ENCODE measurements at regions not wholly inside any gene's neighbourhood (a gene's known extent, or its start where the extent isn't known, plus 50 kb on each side); places are given as distances from the start of the nearest gene placed in this dataset.
"Not testable (repeated sequence)": the region's sequence is repeated elsewhere in the genome, so short reads cannot be mapped to it uniquely, and the experiment has no call there.

DNA sequence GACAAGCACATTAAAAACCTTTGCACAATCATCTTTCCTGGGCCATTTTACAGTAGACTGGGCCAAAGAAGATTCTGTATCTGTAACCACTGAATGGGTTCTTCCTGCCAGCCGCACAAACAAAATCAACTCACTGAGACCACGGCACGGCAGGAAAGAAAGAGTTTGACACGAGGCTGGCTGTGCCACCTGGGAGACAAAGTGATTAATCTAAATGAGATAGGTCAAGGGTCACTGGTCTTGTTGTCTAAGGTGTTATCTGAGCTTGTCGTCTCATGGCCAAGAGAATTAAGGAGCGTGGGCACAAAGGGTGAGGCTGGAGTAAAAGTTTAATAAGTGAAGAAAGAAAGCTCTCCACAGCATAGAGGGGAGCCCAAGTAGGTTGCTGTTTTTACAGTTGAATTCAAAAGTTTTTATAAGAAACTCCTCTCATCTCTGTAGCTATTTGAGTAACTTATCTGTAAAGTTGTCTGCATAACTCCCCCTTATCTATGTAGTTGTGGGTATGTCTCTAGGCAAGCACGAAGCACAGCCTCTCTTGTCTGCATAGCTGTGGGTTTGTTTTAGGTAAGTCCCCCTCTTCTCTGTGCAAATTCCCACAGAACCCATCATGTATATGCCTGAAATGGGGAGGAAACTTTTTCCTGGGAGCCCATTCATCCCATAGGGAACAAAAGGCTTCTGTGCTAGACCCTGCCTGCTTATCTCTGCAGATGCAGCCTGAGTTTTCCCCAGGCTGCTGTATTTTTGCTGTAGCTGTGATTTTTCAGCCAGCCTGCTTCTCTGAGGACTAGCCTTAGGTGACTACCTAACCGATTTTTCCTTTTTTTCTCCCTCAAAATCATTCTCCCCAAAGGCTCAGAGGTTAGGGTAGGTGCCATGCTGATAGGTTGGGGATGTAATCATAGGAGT is 1314.6 kb upstream of the TMEM132C start:
- no peak for DNase-seq (ENCODE audit: low read depth in 2 of 2)

DNA sequence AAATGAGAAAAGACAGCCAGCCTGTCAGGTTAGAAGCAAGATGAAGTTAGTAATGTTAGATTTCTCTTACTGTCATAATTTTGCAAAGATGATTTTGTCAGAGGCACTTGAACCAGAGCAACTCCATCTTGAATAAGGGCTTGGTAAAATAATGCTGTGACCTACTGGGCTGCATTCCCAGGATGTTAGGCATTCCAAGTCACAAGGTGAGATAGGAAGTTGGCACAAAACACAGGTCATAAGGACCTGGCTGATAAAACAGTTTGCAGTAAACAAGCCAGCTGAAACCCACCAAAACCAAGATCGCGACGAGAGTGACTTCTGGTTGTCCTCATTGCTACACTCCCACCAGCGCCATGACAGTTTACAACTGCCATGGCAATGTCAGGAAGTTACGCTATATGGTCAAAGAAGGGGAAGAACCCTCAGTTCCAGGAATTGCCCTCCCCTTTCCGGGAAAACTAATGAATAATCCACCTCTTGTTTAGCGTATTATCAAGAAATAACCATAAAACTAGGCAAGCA is 1313.5 kb upstream of the TMEM132C start:
- DNase-seq (ENCODE audit: low read depth in 2 of 2): no peak

DNA sequence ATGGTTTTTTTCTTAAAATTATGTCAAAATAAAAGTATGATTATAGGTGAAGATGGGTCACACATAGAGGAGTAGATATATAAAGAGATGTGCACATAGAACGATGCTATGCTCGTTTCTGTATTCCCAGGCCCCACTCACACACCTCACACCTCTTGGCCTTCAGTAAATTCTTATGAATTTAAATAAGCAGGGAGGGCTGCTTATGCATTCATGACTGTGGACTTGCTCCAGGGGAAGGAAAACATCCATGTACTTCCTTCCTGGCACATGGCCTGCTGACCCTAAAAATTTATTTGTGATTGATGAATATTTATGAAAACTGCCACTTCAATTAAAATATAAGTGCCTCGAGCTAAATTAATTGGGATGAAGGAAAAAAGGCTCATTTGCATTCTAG is 1306.7 kb upstream of the TMEM132C start:
- DNase-seq (ENCODE audit: low read depth in 2 of 2): no peak

GRCh38 chr12:126960709-126961108 is 1306.3 kb upstream of the TMEM132C start:
- no peak for DNase-seq (ENCODE audit: low read depth in 2 of 2)

DNA sequence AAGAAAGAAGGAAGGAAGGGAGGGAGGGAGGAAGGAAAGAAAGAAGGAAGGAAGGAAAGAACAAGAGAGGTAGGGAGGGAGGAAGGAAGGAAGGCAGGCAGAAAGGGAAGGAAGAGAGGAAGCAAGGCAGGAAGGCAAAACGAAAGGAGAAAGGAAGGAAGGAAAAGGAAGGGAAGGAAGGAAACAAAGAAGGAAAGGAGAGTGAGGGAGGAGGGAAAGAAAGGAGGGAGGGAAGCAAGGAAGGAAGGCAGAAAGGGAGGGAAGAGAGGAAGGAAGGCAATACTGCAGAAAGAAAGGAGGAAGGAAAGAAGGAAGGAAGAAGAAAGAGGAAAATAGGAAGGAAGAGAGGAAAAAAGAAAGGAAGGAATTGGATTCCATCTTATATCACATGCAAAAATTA is 1303.1 kb upstream of the TMEM132C start:
- no peak for DNase-seq (ENCODE audit: low read depth in 2 of 2)

GRCh38 chr12:126966498-126966897 is 1300.5 kb upstream of the TMEM132C start:
- no peak for DNase-seq (ENCODE audit: low read depth in 2 of 2)

DNA sequence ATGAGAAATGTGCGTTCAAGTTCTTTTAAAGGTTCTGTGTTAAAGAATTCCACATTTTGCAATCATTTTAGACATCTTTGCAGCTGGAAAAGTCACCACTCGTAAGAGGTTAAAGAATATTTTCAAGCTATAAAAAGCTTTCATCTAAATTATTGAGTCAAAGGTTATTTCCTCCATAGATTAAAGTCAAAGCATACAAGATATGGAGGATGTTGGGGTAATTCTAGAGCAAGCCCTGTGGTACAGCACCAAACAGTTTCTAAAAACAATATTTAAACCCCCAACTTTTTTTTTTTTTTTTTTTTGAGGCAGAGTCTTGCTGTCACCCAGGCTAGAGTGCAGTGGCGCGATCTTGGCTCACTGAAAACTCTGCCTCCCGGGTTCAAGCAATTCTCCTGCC is 1299.8 kb upstream of the TMEM132C start:
- DNase-seq (ENCODE audit: low read depth in 2 of 2): no peak

DNA sequence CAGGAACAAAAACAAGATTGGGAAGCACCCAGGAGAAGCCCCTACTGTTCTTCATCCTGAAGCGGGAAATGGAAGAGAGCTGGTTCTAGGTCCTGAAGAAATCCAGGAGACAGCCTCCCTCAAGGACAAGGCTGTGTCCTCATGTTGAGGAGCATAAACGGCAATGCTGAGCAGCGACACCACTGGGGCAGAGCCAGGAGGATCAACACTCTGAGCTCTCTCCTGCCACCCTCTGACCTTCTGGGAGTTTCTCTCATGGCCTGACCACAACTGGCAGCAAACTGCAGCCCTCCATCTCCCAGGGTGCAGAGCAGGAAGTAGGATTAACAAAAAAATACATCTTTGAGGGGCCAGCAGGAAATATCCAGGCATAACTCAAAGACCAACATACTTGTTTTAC is 1292.2 kb upstream of the TMEM132C start:
- DNase-seq (ENCODE audit: low read depth in 2 of 2): no peak

DNA sequence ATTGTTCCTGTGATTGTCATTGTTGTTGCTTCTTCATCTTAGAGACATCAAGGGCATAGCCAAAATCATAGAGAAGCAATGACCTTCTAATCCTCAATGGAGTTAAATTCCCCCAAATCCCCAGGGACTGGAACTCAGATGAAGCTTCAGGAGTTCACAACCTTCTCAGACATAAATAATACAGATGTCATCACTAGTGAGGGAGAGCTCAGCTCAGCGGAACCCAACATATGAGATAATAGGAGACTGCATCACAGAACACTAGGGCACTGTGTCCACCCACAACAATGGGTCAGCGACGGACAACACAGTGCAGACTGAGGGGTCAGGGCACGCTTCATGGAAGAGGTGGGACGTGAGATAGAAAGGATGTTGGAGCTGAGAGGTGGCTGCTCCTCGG is 1290.4 kb upstream of the TMEM132C start:
- no peak for DNase-seq (ENCODE audit: low read depth in 2 of 2)

- DNase-seq (ENCODE audit: low read depth in 2 of 2): not testable (repeated sequence)
Observed at GRCh38 chr12:126979564-126979963, 1287.4 kb upstream of the TMEM132C start.

- DNase-seq (ENCODE audit: low read depth in 2 of 2): no peak
Observed at GRCh38 chr12:126982707-126983106, 1284.3 kb upstream of the TMEM132C start.

DNA sequence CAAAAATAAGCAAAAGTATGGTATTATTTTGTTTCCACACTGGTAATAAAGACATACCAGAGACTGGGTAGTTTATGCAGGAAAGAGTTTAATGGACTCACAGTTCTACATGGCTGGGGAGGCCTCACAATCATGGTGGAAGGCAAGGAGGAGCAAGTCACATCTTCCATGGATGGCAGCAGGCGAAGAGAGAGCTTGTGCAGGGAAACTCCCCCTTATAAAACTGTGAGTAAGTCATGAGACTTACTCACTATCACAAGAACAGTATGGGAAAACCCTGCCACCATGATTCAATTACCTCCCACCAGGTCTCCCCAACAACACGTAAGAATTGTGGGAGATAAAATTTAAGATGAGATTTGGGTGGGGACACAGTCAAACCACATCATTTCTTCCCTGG is 1283.2 kb upstream of the TMEM132C start:
- DNase-seq (ENCODE audit: low read depth in 2 of 2): not testable (repeated sequence)

GRCh38 chr12:126985663-126986062 is 1281.3 kb upstream of the TMEM132C start:
- DNase-seq (ENCODE audit: low read depth in 2 of 2): not testable (repeated sequence)

- DNase-seq (ENCODE audit: low read depth in 2 of 2): no peak
Observed at GRCh38 chr12:126989532-126989931, 1277.4 kb upstream of the TMEM132C start.

GRCh38 chr12:126993898-126994297 is 1273.1 kb upstream of the TMEM132C start:
- no peak for DNase-seq (ENCODE audit: low read depth in 2 of 2)

DNA sequence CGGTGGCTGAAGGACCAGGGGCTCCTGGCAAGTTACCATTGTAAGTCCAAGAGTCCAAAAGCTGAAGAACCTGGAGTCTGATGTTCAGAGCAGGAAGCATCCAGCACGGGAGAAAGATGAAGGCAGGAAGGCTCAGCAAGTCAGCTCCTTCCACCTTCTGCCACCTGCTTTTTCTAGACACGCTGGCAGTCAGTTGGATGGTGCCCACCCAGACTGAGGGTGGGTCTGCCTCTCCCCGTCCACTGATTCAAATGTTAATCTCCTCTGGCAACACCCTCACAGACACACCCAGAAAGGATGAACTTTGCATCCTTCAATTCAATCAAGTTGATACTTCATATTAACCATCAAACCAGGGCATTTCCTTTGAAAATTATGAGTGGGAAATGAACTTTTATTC is 1272.4 kb upstream of the TMEM132C start:
- DNase-seq (ENCODE audit: low read depth in 2 of 2): no peak

- no peak for DNase-seq (ENCODE audit: low read depth in 2 of 2)
Observed at GRCh38 chr12:126998031-126998430, 1268.9 kb upstream of the TMEM132C start.

DNA sequence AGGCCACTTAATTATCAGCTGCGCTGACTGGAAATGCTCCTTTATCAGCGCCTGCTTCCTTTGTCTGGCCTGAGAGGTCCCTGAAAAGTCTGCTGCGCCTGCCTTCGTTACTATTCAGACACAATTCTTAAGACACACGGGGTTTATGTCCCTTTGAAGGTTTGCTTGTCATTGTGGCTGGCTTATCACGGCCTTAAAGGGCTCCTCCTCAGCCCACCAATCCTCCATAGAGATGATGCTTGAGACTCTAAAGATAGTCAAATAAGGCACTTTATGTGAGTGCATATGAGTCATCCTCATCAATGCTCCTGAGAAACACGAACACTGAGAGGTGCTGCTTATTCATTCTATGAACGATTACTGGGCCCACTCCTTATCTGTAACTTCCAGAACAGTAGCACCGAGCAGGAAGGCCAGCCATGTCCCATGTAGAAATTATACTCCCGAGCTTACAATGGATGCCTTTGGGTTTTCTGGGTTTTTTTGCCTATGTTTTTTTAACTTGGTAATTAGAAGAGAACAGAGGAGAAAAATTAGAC is 1268.2 kb upstream of the TMEM132C start:
- DNase-seq (ENCODE audit: low read depth in 2 of 2): no peak

DNA sequence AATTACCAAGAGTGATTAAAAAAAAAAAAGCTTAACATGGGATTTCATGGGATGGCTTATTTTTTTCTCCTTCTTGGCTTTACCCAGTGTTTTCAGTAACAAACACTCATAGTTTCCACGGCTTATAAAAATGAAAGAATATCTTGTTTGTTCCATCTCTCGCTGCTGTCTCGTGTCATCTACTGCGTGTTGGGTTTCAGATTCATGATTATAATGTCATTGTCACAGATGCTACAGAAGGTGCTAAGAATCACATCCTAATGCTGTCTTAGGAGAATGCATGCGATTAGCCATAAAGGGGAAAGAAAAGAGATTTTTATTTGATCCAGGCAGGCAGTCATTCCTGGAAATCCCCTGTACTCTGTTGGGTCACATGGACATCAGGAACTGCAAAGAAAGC is 1267.6 kb upstream of the TMEM132C start:
- DNase-seq (ENCODE audit: low read depth in 2 of 2): no peak

DNA sequence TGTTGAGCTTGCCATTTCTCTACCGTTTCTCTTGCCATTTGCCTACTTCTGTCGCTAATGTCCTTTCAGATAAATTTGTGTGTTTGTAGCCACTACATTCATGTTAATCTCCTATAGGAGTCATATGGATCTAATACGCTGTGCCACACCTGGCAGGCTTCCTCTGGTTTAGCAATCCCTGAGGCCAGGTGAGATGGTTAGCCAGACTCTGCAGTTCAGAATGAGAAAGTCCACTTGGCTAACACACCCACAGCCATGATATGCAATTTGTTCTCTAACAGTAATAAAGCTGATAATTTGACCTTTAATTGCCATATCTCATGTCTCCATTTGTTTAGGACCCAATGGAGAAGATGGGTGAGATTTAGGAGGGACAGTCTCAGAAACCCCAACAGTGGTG is 1261.6 kb upstream of the TMEM132C start:
- DNase-seq (ENCODE audit: low read depth in 2 of 2): no peak

DNA sequence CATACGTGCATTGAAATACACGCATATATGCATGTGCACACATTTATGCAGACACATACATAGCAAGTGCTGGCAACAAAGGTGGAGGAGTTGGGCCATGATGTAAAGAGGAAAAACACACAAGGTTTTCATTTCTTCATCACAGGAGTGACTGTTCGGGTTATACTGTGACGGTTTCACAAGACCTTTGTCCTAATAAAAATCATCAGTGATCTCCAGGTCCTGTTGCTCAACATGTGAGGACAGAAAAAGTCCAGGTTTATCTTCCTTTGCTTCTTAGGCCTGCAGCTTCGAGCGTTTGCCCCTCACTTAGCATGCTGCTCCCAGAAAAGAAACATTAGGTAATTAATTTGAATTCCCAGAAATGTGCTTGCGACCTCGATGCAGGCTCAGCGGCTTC is 1260.0 kb upstream of the TMEM132C start:
- DNase-seq (ENCODE audit: low read depth in 2 of 2): no peak

GRCh38 chr12:127008755-127009403 is 1258.1 kb upstream of the TMEM132C start:
- DNase-seq (ENCODE audit: low read depth in 2 of 2): no peak

GRCh38 chr12:127012109-127012508 is 1254.9 kb upstream of the TMEM132C start:
- no peak for DNase-seq (ENCODE audit: low read depth in 2 of 2)

All from stimulated activated CD8-positive, alpha-beta memory T cell treated with anti-CD3 and anti-CD28 coated beads, Interleukin-2, amount 100 ng/mL, for 48 hours (primary cell).